ENCODE measurements at regions not wholly inside any gene's neighbourhood (a gene's known extent, or its start where the extent isn't known, plus 50 kb on each side); places are given as distances from the start of the nearest gene placed in this dataset.

- DNase-seq (ENCODE audit: low read depth), result no peak
- in situ Hi-C loops (cut with HindIII; ENCODE audit: low pct_unique_long_range_greater_than_20kb, low sequenced_read_pairs), result no loop called here
Measured at GRCh38 chr5:109917154-109917546, 227.4 kb downstream of the MAN2A1 start.

GRCh38 chr5:109917966-109918365 lies 228.2 kb downstream of the MAN2A1 start:
- no peak for DNase-seq (ENCODE audit: low read depth)
- in situ Hi-C loops (cut with HindIII; ENCODE audit: low pct_unique_long_range_greater_than_20kb, low sequenced_read_pairs), result no loop called here

- no peak for DNase-seq (ENCODE audit: low read depth)
- in situ Hi-C loops (cut with HindIII; ENCODE audit: low pct_unique_long_range_greater_than_20kb, low sequenced_read_pairs), result no loop called here
Measured at GRCh38 chr5:109920736-109921135, 231.0 kb downstream of the MAN2A1 start.

- no peak for DNase-seq (ENCODE audit: low read depth)
- in situ Hi-C loops (cut with HindIII; ENCODE audit: low pct_unique_long_range_greater_than_20kb, low sequenced_read_pairs), result no loop called here
Measured at GRCh38 chr5:109921735-109922380, 232.1 kb downstream of the MAN2A1 start.

- DNase-seq (ENCODE audit: low read depth), result no peak
- in situ Hi-C loops (cut with HindIII; ENCODE audit: low pct_unique_long_range_greater_than_20kb, low sequenced_read_pairs), result no loop called here
Measured at GRCh38 chr5:109922381-109922995, 232.8 kb downstream of the MAN2A1 start.

- no peak for DNase-seq (ENCODE audit: low read depth)
- in situ Hi-C loops (cut with HindIII; ENCODE audit: low pct_unique_long_range_greater_than_20kb, low sequenced_read_pairs), result no loop called here
Measured at GRCh38 chr5:109923205-109923604, 233.5 kb downstream of the MAN2A1 start.

- no peak for DNase-seq (ENCODE audit: low read depth)
Measured at GRCh38 chr5:109924237-109925107, 234.7 kb downstream of the MAN2A1 start.

GRCh38 chr5:109927639-109928038 lies 237.9 kb downstream of the MAN2A1 start:
- DNase-seq (ENCODE audit: low read depth), result no peak
- in situ Hi-C loops (cut with HindIII; ENCODE audit: low pct_unique_long_range_greater_than_20kb, low sequenced_read_pairs), result no loop called here

More at GRCh38 chr5:109924237-109925107, 234.7 kb downstream of the MAN2A1 start:
- in situ Hi-C loops (cut with HindIII; ENCODE audit: low pct_unique_long_range_greater_than_20kb, low sequenced_read_pairs), result no loop called here

GRCh38 chr5:109928046-109928445 lies 238.3 kb downstream of the MAN2A1 start:
- in situ Hi-C loops (cut with HindIII; ENCODE audit: low pct_unique_long_range_greater_than_20kb, low sequenced_read_pairs), result no loop called here

GRCh38 chr5:109928811-109929210 lies 239.1 kb downstream of the MAN2A1 start:
- in situ Hi-C loops (cut with HindIII; ENCODE audit: low pct_unique_long_range_greater_than_20kb, low sequenced_read_pairs), result no loop called here
- DNase-seq (ENCODE audit: low read depth), result no peak

More at GRCh38 chr5:109928046-109928445, 238.3 kb downstream of the MAN2A1 start:
- DNase-seq (ENCODE audit: low read depth), result no peak

GRCh38 chr5:109929376-109929775 lies 239.6 kb downstream of the MAN2A1 start:
- no peak for DNase-seq (ENCODE audit: low read depth)
- in situ Hi-C loops (cut with HindIII; ENCODE audit: low pct_unique_long_range_greater_than_20kb, low sequenced_read_pairs), result no loop called here

GRCh38 chr5:109929911-109930310 lies 240.2 kb downstream of the MAN2A1 start:
- in situ Hi-C loops (cut with HindIII; ENCODE audit: low pct_unique_long_range_greater_than_20kb, low sequenced_read_pairs), result no loop called here

GRCh38 chr5:109931049-109931780 lies 241.5 kb downstream of the MAN2A1 start:
- no peak for DNase-seq (ENCODE audit: low read depth)
- in situ Hi-C loops (cut with HindIII; ENCODE audit: low pct_unique_long_range_greater_than_20kb, low sequenced_read_pairs), result no loop called here

More at GRCh38 chr5:109929911-109930310, 240.2 kb downstream of the MAN2A1 start:
- DNase-seq (ENCODE audit: low read depth), result no peak

- in situ Hi-C loops (cut with HindIII; ENCODE audit: low pct_unique_long_range_greater_than_20kb, low sequenced_read_pairs), result no loop called here
- no peak for DNase-seq (ENCODE audit: low read depth)
Measured at GRCh38 chr5:109935833-109936490, 246.2 kb downstream of the MAN2A1 start.

GRCh38 chr5:109936996-109937395 lies 247.3 kb downstream of the MAN2A1 start:
- no peak for DNase-seq (ENCODE audit: low read depth)
- in situ Hi-C loops (cut with HindIII; ENCODE audit: low pct_unique_long_range_greater_than_20kb, low sequenced_read_pairs), result no loop called here

- in situ Hi-C loops (cut with HindIII; ENCODE audit: low pct_unique_long_range_greater_than_20kb, low sequenced_read_pairs), result no loop called here
- no peak for DNase-seq (ENCODE audit: low read depth)
Measured at GRCh38 chr5:109937951-109938350, 248.2 kb downstream of the MAN2A1 start.

- in situ Hi-C loops (cut with HindIII; ENCODE audit: low pct_unique_long_range_greater_than_20kb, low sequenced_read_pairs), result no loop called here
- DNase-seq (ENCODE audit: low read depth), result no peak
Measured at GRCh38 chr5:109938453-109938852, 248.7 kb downstream of the MAN2A1 start.

GRCh38 chr5:109939116-109939682 lies 249.5 kb downstream of the MAN2A1 start:
- in situ Hi-C loops (cut with HindIII; ENCODE audit: low pct_unique_long_range_greater_than_20kb, low sequenced_read_pairs), result no loop called here
- DNase-seq (ENCODE audit: low read depth), result no peak
